ENCODE measurements at regions not wholly inside any gene's neighbourhood (a gene's known extent, or its start where the extent isn't known, plus 50 kb on each side); places are given as distances from the start of the nearest gene placed in this dataset.
A peak's percentile ranks its signal among the peaks of the same experiment; 100 is the strongest.
"Not testable (repeated sequence)": the region's sequence is repeated elsewhere in the genome, so short reads cannot be mapped to it uniquely, and the experiment has no call there.

GRCh38 chr10:8396675-8397074 lies 342.2 kb downstream of the GATA3 start:
- no peak for DNase-seq

- DNase-seq: no peak
Measured at GRCh38 chr10:8398771-8399170, 344.3 kb downstream of the GATA3 start.

GRCh38 chr10:8400151-8400550 lies 345.7 kb downstream of the GATA3 start:
- DNase-seq: no peak

GRCh38 chr10:8400892-8401291 lies 346.4 kb downstream of the GATA3 start:
- no peak for DNase-seq

- no peak for DNase-seq
Measured at GRCh38 chr10:8401531-8401930, 347.0 kb downstream of the GATA3 start.

- DNase-seq: peak; percentile 18 to 27
Measured at GRCh38 chr10:8402576-8402975, 348.1 kb downstream of the GATA3 start.

- no peak for DNase-seq
Measured at GRCh38 chr10:8403711-8404371, 349.4 kb downstream of the GATA3 start.

GRCh38 chr10:8404721-8405120 lies 350.2 kb downstream of the GATA3 start:
- peak in 1 of 2 experiments; percentile 14 for DNase-seq

GRCh38 chr10:8405596-8405995 lies 351.1 kb downstream of the GATA3 start:
- no peak for DNase-seq

- no peak for DNase-seq
Measured at GRCh38 chr10:8407501-8408021, 353.1 kb downstream of the GATA3 start.

GRCh38 chr10:8410506-8410905 lies 356.0 kb downstream of the GATA3 start:
- DNase-seq: no peak

- no peak for DNase-seq
Measured at GRCh38 chr10:8412541-8412940, 358.1 kb downstream of the GATA3 start.

GRCh38 chr10:8415029-8415428 lies 360.5 kb downstream of the GATA3 start:
- DNase-seq: not testable (repeated sequence)

GRCh38 chr10:8416192-8416701 lies 361.8 kb downstream of the GATA3 start:
- DNase-seq: no peak

- DNase-seq: peak in 1 of 2 experiments; percentile 4
Measured at GRCh38 chr10:8416760-8417159, 362.3 kb downstream of the GATA3 start.

GRCh38 chr10:8417631-8418030 lies 363.1 kb downstream of the GATA3 start:
- DNase-seq: no peak

GRCh38 chr10:8418631-8419030 lies 364.1 kb downstream of the GATA3 start:
- DNase-seq: no peak

- DNase-seq: no peak
Measured at GRCh38 chr10:8420182-8420581, 365.7 kb downstream of the GATA3 start.

- no peak for DNase-seq
Measured at GRCh38 chr10:8424555-8425211, 370.2 kb downstream of the GATA3 start.

GRCh38 chr10:8428654-8429053 lies 374.2 kb downstream of the GATA3 start:
- no peak for DNase-seq

- no peak for DNase-seq
Measured at GRCh38 chr10:8430321-8430720, 375.8 kb downstream of the GATA3 start.

GRCh38 chr10:8431511-8431910 lies 377.0 kb downstream of the GATA3 start:
- DNase-seq: no peak

GRCh38 chr10:8435186-8436055 lies 380.9 kb downstream of the GATA3 start:
- no peak for DNase-seq
